Fibroblast of peridontal ligament (primary cell): ENCODE measurements at regions not wholly inside any gene's neighbourhood (a gene's known extent, or its start where the extent isn't known, plus 50 kb on each side); places are given as distances from the start of the nearest gene placed in this dataset.

Source experiments
- DNase-seq: peaks from one replicate; pipeline ENCODE4 v3.0.0-alpha.2; 2010; ENCODE audit errors: extremely low read depth

DNA sequence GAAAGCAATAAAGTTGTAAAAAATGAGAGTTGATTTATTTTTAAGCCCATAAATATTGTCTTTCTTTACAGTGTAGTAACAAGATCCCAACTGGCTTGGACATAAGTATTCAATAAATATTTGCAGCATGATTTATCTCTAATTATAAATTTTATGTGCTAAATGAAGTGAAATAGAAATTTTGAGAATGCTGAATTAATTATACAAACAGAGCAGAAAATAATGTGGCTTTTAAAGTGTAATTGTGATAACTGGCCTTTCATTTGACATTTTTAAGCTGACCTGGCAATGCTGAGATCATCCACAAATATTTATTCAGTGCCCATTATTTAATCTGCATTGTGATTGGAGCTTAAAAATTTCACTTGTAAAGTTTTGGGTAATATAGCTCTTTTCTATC, 201.6 kb upstream of the NAV3 start:
- DNase-seq = no peak

DNA sequence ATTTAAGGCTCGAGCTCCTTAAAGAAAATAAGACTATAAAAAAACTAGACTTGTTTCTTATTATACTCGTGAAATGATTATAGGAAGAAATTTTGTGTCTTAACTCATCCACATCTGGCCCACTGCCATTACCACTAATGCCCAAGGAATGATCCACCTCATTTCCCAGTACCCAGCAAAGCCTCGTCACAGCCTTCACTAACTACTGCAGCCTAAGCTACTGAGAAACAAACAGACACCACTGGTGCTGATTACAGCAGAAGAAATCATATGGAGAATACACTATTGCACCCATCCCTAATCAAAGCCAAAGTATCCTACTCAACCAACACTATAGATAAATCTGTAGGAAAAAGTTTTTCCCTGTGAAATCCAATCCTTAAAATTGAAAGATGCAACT, 205.3 kb upstream of the NAV3 start:
- DNase-seq = peak; percentile 98

DNA sequence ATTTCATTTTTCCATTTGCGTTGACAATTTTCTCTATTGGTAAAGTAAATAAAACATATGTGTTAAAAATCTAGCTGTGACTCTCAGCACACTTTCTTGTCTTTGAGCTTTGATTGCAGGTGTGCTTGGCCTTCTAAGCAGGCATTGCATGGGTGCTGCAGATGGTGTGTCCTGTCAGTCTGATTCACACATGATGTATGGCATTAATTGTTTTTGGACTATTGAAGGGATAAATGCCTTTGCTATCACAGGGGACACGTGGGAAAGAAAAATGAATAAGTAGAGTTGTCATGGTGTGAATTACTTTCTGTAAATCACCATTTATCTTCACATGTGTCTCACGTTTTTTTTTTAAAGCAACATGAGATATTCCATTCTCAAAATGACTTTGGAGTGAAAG, 211.3 kb upstream of the NAV3 start:
- no peak for DNase-seq

DNA sequence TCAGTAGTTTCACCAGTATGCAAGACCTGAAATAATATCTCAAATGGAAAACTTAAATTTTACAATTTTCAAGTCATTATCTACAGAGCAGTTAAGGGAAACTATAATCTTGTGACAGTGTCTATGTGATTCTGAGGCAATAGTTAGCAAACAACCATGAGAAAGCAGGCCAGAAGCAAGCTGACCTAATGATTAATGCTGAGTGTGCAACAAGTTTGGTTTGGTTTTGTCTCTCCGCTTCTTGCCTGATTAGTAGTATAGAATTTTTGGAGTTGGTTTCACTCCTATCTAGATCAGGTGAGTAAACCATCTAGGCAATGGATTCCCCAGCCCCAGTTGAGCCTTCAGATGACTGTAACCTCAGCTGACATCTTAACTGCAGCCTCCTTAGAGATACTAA, 212.9 kb upstream of the NAV3 start:
- DNase-seq = no peak

DNA sequence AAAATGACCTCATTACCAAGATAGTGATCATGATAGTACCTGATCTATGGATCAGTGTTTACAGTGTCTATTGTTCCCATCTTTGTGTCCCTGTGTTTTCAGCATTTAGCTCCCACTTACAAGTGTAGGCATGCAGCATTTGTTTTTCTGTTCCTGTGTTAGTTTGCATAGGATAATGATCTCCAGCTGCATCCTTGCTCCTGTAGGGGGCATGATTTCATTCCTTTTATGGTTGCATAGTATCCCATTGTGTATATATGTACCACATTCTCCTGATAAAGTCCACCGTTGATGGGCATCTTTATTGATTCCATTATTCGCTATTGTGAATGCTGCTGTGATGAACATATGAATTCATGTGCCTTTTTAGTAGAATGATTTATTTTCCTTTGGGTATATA, 215.4 kb upstream of the NAV3 start:
- no peak for DNase-seq

DNA sequence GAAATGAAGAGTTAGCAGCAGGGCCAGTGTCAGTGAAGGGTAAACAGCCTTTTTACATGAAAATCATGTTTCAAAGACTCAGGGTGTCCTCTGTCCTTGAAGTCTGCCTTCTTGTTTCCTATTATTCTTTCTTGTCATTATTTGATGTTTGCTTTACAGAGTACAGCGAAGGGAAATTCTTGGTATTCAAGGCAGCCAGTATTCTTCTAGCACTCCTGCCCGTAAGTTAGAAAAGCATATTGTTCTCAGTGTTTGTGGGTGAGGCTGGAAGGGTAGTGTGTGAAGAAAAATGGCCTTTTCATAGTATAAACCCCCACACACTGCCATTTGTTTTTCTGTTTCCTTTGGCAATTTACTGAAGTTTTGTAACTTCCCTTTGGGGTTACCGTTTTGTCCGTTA, 217.3 kb upstream of the NAV3 start:
- DNase-seq = no peak

DNA sequence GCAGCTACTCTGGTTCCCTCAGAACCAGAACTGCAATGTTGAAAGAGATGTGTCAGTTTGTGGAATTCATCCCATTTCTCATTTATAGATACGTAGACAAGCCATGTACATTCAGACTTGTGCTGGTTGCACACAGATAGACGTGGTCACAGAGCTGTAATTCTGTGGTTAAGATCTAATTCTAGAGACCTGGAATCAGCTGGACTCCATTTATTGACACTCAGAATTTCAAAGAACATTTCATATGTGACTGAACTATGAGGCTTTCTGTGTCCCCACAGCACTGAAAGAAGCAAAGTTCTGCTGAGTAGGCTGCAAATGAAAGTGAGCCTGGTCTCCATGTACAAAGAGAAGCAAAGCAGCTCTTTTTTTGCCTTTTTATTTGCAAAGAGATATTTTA, 220.2 kb upstream of the NAV3 start:
- DNase-seq = peak; percentile 9

DNA sequence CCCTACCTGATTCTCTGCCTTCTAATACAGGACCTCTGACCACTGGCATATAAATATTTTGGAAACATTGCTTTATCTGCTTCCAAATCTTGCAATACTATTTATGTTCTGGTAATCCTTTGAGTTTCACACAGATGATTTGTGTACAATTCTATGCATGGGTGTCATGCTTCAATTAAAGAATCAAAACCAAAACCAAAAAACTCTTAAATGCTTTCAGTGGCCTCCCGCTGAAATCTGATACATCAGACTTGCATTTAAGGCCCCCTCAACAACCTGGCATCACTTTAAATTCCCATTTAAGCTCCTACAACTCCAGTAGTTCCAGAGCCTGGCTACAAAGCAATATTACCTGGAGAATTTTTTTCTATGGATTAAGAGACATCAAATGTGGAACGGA, 221.7 kb upstream of the NAV3 start:
- DNase-seq = peak; percentile 51

DNA sequence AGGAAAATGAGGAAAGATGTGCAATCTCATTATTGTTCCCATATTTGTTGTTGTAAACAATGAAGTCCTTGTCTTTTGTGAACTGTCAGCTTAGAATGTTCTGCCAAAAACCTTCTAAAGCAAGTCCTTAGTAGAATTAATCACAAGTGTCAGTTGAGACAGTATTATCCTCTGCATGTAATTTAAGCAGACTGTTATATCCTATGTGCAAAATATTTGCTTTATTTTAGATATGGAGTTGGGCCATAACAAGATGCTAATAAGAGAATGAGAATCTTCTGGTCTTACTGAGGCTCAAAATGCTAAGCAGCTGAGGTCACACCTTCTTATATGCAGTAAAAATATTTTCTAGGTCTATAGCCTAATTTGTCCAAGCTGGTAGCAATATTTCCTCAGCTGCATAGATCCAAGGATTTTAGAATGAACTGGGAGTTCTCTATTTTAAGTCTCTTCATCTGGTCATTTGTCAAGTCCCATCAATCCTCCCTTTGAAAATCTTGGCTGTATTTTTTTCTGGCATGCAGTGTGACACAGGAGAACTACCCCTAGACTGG, 222.3 kb upstream of the NAV3 start:
- peak; percentile 21 for DNase-seq

DNA sequence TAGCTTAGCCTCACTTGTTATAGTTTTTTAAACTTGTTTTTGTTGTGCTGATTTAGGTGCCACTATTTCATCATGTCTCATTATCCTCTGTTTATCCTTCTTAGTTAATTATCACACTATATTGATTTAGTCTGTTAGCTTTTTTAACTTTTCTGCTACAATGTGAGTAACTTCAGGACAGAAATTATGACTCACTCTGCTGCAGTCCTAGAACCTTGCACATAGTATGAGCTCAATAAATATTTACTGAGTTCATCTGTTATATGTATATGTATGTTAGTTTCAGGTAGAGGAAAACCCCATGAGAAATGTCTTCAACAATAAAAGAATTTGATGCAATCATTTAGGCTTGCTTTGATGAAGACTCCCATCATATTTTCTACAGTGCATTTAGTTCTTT, 224.3 kb upstream of the NAV3 start:
- DNase-seq = no peak

DNA sequence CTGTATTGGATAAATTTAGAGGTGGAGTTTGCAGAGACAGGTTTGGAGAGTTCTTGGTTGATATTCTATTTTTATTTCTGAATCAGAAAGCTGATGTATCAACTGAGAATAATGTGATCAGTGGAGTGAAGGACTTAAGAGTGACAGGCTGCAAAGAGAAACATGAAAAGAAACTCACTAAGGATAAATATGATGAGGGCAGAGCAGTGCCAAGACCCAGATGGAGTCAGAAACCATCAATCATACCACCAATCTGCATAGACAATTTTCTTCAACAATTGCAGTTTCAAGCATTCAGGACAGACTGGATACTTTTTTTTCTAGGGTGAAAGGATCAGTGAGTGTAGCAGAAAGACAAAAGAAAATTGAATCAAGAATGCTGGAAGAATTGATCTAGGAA, 226.7 kb upstream of the NAV3 start:
- DNase-seq = no peak

DNA sequence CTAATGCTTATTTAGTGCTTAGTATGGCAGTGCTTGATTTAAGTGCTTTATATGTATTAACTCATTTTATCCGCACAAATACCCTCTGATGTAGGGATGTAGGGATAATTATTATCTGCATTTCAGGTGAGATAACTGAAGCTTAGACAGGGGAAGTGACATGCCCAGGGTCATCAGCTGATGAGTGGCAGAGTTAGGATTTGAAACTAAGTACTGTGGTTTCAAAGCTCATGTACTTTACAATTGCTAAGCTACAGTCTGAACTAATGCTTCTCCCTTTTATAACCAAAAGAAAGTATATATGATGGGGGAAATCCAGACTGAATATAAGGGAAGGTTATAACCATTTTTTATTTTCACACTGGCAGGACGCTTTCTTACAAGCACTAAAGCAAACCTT, 229.6 kb upstream of the NAV3 start:
- no peak for DNase-seq

DNA sequence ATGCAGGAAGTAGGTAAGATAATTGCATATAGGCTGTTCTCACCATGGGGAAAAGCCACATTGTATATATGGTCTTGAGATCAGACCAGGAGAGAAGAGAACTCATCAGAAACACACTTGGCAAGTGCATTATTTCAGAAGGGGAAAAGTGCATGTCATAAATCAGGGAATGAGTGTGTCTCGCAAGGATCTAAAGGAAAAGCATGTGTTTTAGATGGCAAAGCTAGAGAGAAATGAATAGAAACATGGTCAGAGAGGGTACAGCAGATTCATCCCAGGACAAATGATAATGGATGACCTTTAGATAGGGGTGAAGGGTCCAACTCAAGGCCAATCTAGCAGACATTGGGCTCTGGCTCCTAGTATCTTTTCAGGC, 230.2 kb upstream of the NAV3 start:
- no peak for DNase-seq

DNA sequence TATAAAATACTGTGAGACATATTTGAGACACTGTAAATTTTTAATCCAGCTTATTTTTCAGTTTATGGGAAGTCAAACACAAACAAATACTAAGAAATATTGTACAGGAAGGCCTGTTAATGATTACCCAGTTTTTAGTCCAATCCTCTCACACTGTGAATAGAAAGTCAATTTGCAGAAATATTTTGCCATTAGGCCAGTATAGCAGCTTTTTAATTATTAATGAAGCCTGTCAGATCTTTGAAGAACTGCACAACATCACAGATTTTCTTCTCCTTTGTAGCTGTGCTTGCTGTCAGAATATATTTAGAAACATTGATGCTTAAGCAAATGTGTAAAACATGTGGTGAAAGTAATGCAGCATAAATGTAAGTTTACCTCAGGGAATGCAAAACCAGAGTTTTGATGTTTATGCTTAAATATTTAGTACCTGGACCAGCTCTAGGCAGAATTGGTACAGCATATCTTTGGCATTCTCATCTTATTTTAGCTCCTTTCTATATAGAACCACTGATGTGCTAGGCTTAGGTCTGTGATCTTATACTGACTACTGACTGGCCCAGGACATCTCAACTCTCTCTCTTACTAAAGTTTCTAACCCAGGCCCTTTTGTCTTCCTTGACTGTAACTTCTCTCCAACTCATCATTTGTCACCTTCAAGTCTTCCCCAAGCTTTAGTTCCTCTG, 230.8 kb upstream of the NAV3 start:
- DNase-seq = no peak

DNA sequence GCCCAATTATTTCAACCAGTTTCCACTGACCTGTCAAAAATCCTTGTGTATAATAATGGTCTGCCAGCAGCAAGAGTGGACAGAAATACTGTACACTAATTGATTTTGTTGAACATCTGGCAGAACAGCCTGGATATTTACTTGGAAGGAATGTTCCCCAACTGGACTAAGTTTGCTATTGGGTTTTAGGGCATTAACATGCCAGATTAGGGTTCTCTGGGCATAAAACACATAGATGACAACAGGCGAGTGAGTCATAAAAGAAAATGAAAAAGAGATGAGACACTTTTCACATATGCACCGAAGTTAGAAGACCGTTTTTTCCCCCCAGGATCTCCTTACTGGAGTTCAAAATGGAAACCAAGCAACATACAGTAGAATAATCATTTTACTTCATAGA, 236.3 kb upstream of the NAV3 start:
- DNase-seq = no peak

DNA sequence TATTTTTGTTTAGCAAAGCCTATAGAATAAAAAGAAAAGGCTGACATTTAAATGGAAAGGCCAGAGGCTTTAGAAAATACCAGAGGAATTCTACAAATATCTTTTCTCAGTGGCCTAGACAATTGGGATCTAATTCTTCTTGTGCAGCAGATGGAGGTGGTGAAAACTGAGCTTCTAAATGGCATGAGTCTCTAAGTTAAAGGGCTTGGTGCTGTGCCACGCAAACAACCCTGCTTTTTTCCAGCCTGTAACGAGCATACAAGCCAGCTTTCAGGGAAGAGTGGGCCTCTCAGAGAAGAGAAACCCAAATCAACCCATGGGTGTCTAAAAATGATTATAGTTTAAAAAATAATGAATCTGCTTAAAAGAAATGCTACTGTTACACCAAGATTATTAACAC, 237.9 kb upstream of the NAV3 start:
- no peak for DNase-seq

DNA sequence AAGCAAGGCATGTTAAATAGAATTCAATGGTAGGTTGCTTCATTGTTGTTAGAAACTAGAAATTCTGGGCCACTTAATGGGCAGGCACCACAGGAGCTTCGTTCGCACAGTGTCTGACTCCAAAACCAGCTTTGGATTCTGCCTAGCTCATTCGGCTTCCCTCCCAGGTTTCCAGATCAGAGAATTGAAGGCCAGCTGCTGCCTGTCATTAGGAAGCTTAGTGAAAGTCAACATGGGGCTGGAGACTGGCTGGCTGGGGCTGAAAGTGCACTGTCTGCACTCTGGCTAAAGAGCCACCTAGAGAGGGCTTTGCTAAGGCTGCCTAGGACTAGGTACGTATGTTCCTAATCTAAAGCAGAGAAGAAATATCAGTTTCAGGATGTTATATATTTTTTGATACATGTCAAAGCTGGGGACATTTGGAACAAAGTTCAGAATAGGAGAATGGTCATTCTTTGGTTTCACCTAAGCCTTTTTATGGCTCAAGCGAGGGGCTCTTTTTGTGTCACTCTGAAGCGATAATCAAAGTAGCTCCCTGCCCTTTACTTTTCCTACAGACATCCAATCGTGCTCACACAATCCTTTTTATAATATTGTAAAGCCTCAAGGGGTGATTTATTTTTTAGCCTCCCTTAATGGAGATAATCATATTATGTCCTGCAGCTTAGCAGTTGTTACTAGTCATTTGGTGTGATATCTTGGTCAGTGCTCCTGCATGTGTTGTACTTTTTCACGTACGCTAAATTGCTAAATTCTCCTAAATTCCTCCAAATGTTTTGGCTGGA, 238.5 kb upstream of the NAV3 start:
- DNase-seq = no peak

DNA sequence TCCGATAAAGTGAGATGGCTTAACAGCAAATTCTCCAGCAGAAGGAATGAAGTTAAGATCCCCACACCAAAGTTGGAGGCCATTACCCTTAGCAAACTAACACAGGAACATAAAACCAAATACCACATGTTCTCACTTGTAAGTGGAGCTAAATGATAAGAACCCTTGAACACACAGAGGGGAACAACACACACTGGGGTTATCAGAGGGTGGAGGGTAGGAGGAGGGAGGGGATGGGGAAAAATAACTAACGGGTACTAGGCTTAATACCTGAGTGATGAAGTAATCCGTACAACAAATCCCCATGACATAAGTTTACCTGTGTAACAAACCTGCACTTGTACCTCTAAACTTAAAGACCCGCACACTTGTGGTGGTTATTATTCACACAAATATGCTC, 240.4 kb upstream of the NAV3 start:
- DNase-seq = no peak

DNA sequence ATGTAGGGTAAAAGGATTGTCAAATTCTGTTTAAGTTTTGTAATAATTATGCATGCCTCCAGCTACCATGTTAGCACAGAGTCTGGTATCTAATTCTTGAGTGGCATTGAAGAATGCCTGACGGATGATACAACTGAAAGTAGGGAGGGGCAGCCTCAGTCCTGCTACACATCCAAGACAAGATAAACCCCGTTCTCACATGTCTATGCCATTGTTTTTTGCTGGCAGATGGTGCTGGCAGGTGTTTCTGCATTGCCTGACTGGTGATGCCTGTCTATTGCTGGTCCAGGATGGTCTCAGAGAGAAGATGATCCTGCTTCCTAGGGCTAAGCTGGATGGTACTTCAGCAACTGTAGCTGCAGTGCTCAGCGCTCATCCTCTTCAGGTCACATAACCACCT, 245.8 kb upstream of the NAV3 start:
- DNase-seq = no peak

DNA sequence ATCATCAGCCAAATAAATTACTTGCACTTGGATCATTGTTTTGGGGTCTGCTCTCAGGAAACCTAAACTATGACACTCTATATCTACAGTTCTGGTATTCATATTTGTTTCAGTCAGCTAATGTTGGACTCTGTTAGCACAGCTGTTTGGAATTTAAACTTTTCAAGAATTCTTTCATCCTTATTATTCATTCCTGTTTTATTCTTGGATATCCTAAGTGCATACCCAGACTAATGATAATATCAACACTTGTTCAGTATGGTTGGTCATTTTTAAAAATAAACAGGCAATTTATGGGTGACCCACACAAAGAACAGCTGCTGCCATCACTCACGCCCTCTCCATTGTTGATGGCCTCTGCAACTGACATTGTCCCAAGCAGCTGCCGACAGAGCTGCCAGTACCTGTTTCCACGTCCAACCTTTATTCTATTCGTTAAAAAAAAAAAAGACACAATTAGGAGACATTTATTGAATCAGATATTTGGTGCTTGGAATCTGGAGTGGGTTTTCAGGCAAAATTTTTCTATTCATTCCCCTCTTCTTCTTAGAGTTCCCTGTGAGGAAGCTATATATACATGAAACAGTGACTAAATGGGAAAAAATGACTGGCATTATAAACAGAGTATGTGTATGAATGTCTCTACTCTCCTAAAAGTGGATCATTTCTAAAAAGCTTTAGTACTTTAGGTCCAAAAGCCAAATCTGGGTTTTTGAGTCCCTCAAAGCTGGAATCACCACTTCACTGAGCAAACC, 252.1 kb upstream of the NAV3 start:
- peak; percentile 61 for DNase-seq

DNA sequence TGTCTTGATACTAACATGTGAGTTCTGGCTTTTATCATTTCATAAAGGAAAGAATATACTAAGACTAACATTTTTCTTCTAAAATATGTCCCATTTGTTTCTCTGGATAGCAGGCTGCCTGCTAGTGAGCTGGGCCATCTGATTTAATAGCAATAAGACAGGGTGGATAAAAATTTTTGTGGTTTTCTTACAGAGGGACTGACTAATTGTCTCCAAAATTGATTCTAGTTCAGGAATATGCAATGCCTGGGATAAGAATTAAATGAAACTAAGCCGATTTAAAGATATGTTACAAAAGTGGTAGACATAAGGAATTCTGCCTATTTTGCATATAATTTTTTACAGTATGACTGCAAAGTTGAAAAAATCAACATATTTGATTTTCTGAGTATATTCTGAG, 252.9 kb upstream of the NAV3 start:
- peak; percentile 60 for DNase-seq

DNA sequence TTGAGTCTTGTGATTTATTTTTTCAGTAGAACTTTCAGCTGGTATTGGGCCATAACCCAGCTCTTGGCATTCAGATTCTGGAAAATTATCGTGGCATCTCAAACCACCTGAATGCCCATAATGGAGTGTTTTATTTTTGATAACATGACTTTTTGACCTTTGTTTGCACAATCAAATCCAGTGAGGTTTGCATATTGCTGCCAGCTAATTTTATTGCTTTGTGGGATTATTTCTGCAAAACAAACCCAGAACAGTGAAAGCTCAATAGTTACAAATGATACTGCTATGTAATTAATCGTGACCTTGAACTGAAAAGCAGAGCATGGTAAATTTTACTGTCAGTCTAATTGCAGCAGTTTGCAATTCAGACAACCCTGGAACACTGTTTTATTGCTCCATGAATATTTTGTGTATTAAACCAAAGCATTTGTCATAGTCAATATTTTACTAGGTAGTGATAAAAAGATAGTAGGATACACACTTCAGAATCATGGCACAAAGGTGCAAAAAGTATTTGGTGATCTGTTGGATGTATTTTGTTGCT, 255.2 kb upstream of the NAV3 start:
- DNase-seq = no peak
